ENCODE measurements at regions not wholly inside any gene's neighbourhood (a gene's known extent, or its start where the extent isn't known, plus 50 kb on each side); places are given as distances from the start of the nearest gene placed in this dataset.

DNA sequence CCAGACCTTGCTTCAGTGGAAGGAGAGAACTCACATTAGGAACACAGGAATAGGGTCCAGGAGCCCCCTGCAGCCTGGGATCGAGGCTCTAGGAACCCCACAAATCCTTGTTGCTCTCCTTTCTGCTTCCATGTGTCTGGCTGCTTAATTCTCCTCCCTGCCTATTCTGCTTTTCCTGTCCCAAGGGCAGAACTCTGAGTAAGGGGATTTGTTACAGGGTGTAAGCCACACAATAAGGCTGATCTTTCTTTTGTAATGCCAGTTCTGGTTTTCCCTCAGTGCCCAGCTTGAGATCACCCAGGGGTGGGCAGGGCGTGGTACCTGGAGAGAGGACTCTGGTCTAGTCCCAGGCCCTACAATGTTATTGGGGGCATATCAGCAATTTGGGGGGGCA lies 119.6 kb upstream of the MGAT5 start:
- no peak for DNase-seq (ENCODE audit: low read depth)
- no peak overlapping the region for H3K4me3 ChIP-seq (replicated peaks; ENCODE audit: low read depth, low read length)
- TF ChIP-seq, protein P1, sequence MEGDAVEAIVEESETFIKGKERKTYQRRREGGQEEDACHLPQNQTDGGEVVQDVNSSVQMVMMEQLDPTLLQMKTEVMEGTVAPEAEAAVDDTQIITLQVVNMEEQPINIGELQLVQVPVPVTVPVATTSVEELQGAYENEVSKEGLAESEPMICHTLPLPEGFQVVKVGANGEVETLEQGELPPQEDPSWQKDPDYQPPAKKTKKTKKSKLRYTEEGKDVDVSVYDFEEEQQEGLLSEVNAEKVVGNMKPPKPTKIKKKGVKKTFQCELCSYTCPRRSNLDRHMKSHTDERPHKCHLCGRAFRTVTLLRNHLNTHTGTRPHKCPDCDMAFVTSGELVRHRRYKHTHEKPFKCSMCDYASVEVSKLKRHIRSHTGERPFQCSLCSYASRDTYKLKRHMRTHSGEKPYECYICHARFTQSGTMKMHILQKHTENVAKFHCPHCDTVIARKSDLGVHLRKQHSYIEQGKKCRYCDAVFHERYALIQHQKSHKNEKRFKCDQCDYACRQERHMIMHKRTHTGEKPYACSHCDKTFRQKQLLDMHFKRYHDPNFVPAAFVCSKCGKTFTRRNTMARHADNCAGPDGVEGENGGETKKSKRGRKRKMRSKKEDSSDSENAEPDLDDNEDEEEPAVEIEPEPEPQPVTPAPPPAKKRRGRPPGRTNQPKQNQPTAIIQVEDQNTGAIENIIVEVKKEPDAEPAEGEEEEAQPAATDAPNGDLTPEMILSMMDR (IDR thresholded peaks at IDR 0.05; ENCODE audit: low read length, missing control alignments): no peak

- no peak overlapping the region for H3K4me3 ChIP-seq (replicated peaks; ENCODE audit: low read depth, low read length)
- TF ChIP-seq, protein P1 (IDR thresholded peaks at IDR 0.05; ENCODE audit: low read length, missing control alignments): no peak
- DNase-seq (ENCODE audit: low read depth): no peak
Measured at GRCh38 chr2:134134827-134135226, 119.0 kb upstream of the MGAT5 start.

- H3K4me3 ChIP-seq (replicated peaks; ENCODE audit: low read depth, low read length): no peak overlapping the region
- TF ChIP-seq, protein P1 (IDR thresholded peaks at IDR 0.05; ENCODE audit: low read length, missing control alignments): no peak
- DNase-seq (ENCODE audit: low read depth): no peak
Measured at GRCh38 chr2:134135793-134136192, 118.1 kb upstream of the MGAT5 start.

GRCh38 chr2:134136731-134137130 lies 117.1 kb upstream of the MGAT5 start:
- no peak overlapping the region for H3K4me3 ChIP-seq (replicated peaks; ENCODE audit: low read depth, low read length)
- TF ChIP-seq, protein P1 (IDR thresholded peaks at IDR 0.05; ENCODE audit: low read length, missing control alignments): no peak
- DNase-seq (ENCODE audit: low read depth): no peak

DNA sequence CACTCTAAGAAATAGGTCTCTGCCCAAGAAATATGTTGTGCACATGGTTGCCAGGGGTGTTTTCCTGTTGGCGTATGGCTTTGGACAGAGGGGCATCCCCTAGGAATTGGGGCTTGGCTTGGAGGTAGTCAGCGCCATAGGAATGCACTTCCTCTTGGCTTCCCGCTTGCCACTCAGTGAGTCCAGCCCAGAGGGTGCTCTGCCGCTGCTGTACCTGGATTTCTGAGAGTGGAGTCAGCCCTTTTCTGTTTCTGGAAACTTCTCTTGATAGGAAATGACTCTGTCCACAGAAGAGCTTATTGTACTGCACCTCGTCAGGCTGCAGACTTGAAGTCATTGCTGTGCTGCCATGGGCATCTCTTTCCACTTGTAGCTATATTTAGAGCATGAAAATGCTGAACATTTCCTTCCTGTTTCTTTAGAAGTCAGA lies 116.7 kb upstream of the MGAT5 start:
- DNase-seq (ENCODE audit: low read depth): peak; percentile 75
- peak overlapping the region; percentile 8 for H3K4me3 ChIP-seq (replicated peaks; ENCODE audit: low read depth, low read length)
- TF ChIP-seq, protein P1 (IDR thresholded peaks at IDR 0.05; ENCODE audit: low read length, missing control alignments): no peak

DNA sequence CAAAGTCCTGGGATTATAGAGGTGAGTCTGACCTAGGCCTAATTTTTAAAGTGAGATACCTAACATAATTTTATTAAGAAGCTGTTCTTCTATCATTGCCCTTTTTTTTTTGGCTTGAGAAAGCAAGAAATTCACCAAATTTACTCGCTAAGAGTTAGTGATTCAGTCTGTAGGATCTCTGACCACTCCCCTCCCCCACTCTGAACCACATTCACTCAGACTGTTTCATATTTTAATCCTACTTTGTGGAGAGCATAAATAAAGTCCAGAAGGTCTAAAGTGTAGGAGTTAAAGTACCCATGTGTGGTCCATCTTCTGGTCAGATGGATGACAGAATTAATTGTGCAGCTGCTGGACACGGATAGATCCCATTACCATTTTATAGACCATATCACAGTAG lies 115.8 kb upstream of the MGAT5 start:
- H3K4me3 ChIP-seq (replicated peaks; ENCODE audit: low read depth, low read length): no peak overlapping the region
- DNase-seq (ENCODE audit: low read depth): no peak
- TF ChIP-seq, protein P1 (IDR thresholded peaks at IDR 0.05; ENCODE audit: low read length, missing control alignments): no peak

GRCh38 chr2:134139611-134140010 lies 114.3 kb upstream of the MGAT5 start:
- H3K4me3 ChIP-seq (replicated peaks; ENCODE audit: low read depth, low read length): no peak overlapping the region
- TF ChIP-seq, protein P1 (IDR thresholded peaks at IDR 0.05; ENCODE audit: low read length, missing control alignments): no peak
- no peak for DNase-seq (ENCODE audit: low read depth)
